Lower lobe of right lung (tissue), 2 donors: ENCODE measurements at regions not wholly inside any gene's neighbourhood (a gene's known extent, or its start where the extent isn't known, plus 50 kb on each side); places are given as distances from the start of the nearest gene placed in this dataset.

ENCODE experiments used
- ATAC-seq, 2 donors: fragments of 200-7000 bp; cut with Tn5 transposase; one replicate each; pipeline ENCODE4 v1.9.1; 2020 to 2022; ENCODE audit warnings: mild to moderate bottlenecking in 2 of 2, moderate library complexity in 2 of 2
- DNase-seq: peaks from one replicate; pipeline ENCODE4 v3.0.0-alpha.2; 2020
- H3K27ac ChIP-seq: fragments of 200-600 bp; one replicate; pipeline ENCODE4 v1.8.0; 2022
- H3K27me3 ChIP-seq: fragments of 200-600 bp; one replicate; pipeline ENCODE4 v1.8.0; 2022; ENCODE audit warnings: low read depth
- H3K36me3 ChIP-seq: fragments of 200-600 bp; one replicate; pipeline ENCODE4 v1.8.0; 2022; ENCODE audit warnings: mild to moderate bottlenecking
- H3K4me1 ChIP-seq: fragments of 200-600 bp; one replicate; pipeline ENCODE4 v1.8.0; 2022
- H3K4me3 ChIP-seq: fragments of 200-600 bp; one replicate; pipeline ENCODE4 v1.8.0; 2022; ENCODE audit warnings: mild to moderate bottlenecking
- H3K9me3 ChIP-seq: fragments of 200-600 bp; one replicate; pipeline ENCODE4 v1.8.0; 2022
- intact Hi-C: fragments of 100-400 bp; cut with DNase I; formaldehyde crosslinking; loops from one replicate; pipeline ENCODE4 v1.11.0; 2022
- TF ChIP-seq, protein P1 (sequence below): fragments of 200-600 bp; IDR thresholded peaks from one replicate; pipeline ENCODE4 v1.8.0; 2022; ENCODE audit warnings: antibody characterized with exemption, mild to moderate bottlenecking
- donor health status: DM: no; HTN: yes; CAD: no; lungs with severe emphysema.

DNA sequence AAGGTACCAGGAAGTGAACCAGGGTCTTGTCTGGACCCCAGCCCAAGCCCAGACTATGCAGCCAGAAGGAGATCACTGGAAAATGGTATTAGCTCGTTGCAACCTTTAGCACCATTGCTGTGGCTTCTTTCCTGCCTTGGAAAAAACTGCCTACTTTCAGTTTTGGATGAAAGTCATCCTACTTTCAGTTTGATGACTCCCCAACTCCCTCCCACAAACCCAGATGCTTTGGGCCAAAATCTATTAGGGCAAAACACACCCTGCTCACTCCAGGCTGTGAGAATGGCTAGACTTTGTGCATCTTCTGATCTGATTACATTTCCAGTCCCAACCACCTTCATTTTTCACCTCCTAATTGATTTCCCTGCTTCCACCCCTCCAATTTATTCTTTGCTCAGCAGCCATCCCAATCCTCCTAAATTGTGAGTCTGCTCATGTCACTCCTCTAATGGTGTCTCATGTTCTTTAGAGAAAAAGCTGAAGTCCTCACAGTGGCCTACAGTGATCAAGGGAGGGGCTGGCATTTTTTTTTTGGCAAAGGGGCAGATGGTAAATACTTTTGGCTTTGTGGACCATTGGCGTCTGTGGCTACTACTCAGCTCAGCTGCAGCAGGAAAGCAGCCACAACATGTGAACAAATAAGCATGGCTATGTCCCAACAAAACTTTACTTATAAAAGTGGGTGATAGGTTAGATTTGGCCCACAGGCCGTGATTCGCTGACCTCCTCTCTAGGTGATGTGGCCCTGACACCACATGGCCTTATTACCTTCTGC lies 368.7 kb downstream of the SLC4A3 start:
- Histone ChIP-seq H3K27me3 (no peaks in the 10 kb centered on the region), H3K9me3 (no peaks in the 10 kb centered on the region), H3K4me1 (no peaks in the 10 kb centered on the region), H3K27ac (no peak overlapping the region), H3K4me3 (no peak overlapping the region), H3K36me3 (no peaks in the 10 kb centered on the region)
- TF ChIP-seq, protein P1, sequence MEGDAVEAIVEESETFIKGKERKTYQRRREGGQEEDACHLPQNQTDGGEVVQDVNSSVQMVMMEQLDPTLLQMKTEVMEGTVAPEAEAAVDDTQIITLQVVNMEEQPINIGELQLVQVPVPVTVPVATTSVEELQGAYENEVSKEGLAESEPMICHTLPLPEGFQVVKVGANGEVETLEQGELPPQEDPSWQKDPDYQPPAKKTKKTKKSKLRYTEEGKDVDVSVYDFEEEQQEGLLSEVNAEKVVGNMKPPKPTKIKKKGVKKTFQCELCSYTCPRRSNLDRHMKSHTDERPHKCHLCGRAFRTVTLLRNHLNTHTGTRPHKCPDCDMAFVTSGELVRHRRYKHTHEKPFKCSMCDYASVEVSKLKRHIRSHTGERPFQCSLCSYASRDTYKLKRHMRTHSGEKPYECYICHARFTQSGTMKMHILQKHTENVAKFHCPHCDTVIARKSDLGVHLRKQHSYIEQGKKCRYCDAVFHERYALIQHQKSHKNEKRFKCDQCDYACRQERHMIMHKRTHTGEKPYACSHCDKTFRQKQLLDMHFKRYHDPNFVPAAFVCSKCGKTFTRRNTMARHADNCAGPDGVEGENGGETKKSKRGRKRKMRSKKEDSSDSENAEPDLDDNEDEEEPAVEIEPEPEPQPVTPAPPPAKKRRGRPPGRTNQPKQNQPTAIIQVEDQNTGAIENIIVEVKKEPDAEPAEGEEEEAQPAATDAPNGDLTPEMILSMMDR, result no peak
- intact Hi-C loops, result no loop called here
- DNase-seq (no peak), ATAC-seq (no peak)

DNA sequence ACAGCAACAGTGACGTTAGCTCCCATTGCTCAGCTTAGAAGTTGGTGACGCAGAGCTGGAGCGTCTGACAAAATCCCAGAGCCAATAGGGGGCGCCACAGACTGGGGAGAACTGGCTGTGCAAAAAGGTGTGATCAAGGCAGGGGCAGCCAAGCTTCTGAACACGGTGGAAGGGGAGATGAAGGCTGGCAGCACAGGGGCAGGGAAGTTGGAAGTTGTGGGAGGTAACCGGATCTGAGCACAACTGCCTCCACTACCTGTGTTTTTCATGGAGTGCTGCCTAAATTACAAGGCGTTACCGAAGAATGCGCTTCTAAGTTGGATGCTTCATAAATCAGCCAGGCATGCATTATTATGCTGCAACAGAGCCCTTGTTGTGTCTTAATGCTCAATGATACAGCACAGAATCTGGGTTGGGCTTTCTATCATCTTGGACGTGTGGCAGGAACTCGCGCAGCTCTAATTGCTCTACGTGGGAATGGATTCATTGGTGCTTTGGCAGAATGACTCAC lies 370.0 kb downstream of the SLC4A3 start:
- intact Hi-C loops, result no loop called here
- no peaks in the 10 kb centered on the region for H3K9me3 ChIP-seq
- TF ChIP-seq, protein P1, result peak; percentile 23
- peak; percentile 23 to 52 for ATAC-seq
- H3K4me1 ChIP-seq, result no peaks in the 10 kb centered on the region
- no peak overlapping the region for H3K27ac ChIP-seq
- H3K36me3 ChIP-seq, result no peaks in the 10 kb centered on the region
- DNase-seq, result no peak
- no peaks in the 10 kb centered on the region for H3K27me3 ChIP-seq
- no peak overlapping the region for H3K4me3 ChIP-seq

DNA sequence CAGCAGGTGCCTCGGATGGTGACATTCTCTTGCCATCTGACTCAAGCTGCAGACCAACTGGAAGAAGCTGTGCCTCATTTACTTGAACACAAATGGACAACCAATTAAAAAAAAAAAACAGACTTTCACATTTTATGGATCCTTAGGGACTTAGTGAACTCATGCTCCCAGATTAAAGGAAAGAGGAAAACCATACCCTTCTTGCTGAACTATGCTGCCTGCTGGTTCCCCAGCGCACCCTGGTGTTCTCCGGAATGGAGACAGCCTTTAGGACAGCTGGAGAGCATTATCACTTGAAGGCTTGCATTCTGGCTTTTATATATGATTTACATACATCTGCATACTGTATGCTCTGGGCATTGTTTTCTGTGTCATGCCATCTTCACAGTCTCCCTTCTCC lies 370.7 kb downstream of the SLC4A3 start:
- DNase-seq, result no peak
- no peaks in the 10 kb centered on the region for H3K27me3 ChIP-seq
- ATAC-seq, result no peak
- no peaks in the 10 kb centered on the region for H3K36me3 ChIP-seq
- H3K4me1 ChIP-seq, result no peaks in the 10 kb centered on the region
- intact Hi-C loops, result no loop called here
- H3K9me3 ChIP-seq, result no peaks in the 10 kb centered on the region
- H3K27ac ChIP-seq, result no peak overlapping the region
- H3K4me3 ChIP-seq, result no peak overlapping the region
- TF ChIP-seq, protein P1, result no peak

DNA sequence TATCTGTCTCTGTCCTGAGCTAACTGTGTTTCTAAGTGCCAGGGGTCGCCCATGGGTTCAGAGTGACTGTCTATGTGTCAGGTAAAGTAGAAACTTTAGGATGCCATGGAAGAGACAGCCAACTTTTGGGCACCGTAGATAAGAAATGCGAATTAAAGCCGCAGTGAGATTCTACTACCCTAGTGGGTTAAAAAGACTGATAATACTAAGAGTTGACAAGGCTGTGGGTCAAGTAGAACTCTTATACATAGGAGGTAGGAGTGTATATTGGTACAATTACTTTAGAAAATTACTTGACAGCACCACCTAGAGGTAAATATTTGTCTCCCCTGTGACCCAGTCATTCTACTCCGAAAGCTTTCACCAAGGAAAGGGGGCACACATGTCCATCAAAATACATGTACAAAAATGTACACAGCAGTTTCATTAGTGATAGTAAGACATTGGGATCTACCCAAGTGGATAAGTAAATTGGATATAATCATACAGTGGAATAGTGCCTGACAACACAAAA lies 371.3 kb downstream of the SLC4A3 start:
- TF ChIP-seq, protein P1, result no peak
- Histone ChIP-seq H3K4me3 (no peak overlapping the region), H3K27me3 (no peaks in the 10 kb centered on the region), H3K27ac (no peak overlapping the region), H3K36me3 (no peaks in the 10 kb centered on the region), H3K9me3 (no peaks in the 10 kb centered on the region), H3K4me1 (no peaks in the 10 kb centered on the region)
- intact Hi-C loops, result no loop called here
- DNase-seq (no peak), ATAC-seq (no peak)

DNA sequence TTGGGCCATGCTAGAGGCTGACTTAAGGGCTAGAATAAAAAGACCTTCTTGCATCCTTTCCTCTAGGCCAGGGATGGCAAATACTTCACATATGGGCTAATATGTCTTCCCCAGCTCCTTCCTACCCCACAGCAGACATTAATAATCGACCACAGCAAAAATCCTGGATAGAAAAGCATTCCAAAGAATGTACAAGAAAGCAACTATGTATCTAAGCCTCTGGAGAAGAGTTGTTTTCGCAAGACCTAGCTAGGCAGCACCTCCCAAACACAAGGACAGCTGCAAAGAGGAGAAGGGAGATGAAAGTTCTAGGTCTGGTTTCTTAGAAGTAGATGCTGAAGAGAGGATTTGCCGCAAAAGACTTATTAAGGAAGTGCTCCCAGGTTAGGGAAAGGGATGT lies 372.6 kb downstream of the SLC4A3 start:
- H3K27me3 ChIP-seq, result no peaks in the 10 kb centered on the region
- H3K36me3 ChIP-seq, result no peaks in the 10 kb centered on the region
- no peak overlapping the region for H3K4me3 ChIP-seq
- H3K4me1 ChIP-seq, result no peaks in the 10 kb centered on the region
- ATAC-seq (no peak), DNase-seq (no peak)
- H3K27ac ChIP-seq, result no peak overlapping the region
- intact Hi-C loops, result no loop called here
- TF ChIP-seq, protein P1, result no peak
- no peaks in the 10 kb centered on the region for H3K9me3 ChIP-seq
